ENCODE measurements at regions not wholly inside any gene's neighbourhood (a gene's known extent, or its start where the extent isn't known, plus 50 kb on each side); places are given as distances from the start of the nearest gene placed in this dataset.

GRCh38 chr12:19801941-19802340, 362.6 kb downstream of the AEBP2 start:
- no peak overlapping the region for H3K4me2 ChIP-seq (ENCODE audit: low read length)
- H4K20me1 ChIP-seq (ENCODE audit: insufficient read depth): no peaks in the 10 kb centered on the region
- H3K79me2 ChIP-seq (ENCODE audit: insufficient read depth, low read length): no peaks in the 10 kb centered on the region
- BruUV-seq (replicated peaks): no TSS peak
- no peak for ATAC-seq
- intact Hi-C loops (cut with micrococcal nuclease): no loop called here
- H3K27ac ChIP-seq (ENCODE audit: low read depth, low read length): no peak overlapping the region
- no peaks in the 10 kb centered on the region for H3K9me2 ChIP-seq (ENCODE audit: insufficient read depth)
- H3K4me1 ChIP-seq (ENCODE audit: control insufficient read depth in 1 of 2, insufficient read depth in 2 of 2, low read length in 2 of 2): no peaks in the 10 kb centered on the region
- H3K9ac ChIP-seq (ENCODE audit: low read length): no peak overlapping the region
- H3K27me3 ChIP-seq (ENCODE audit: insufficient read depth, low read length): 0 out of 2 replicates have a peak, but pooled peaks cover 4% of the 10 kb centered on the region
- ChIA-PET CTCF (no interaction called here), POLR2A (no interaction called here), RAD21 (ENCODE audit: low non-redundant PET in 1 of 2, low total read pairs in 2 of 2, uncharacterized antibody in 2 of 2, unreplicated experiment in 2 of 2) (no interaction called here)
- TF ChIP-seq CBX3 (IDR thresholded peaks at IDR 0.05; ENCODE audit: low read depth) (no peak), CEBPB (IDR thresholded peaks at IDR 0.05; ENCODE audit: low read depth) (no peak), RAD21 (IDR thresholded peaks at IDR 0.05; ENCODE audit: low read depth) (no peak), POLR2AphosphoS5 (IDR thresholded peaks at IDR 0.05; ENCODE audit: low read depth, low read length) (no peak), ZNF274 (IDR thresholded peaks at IDR 0.05; ENCODE audit: low read depth, low read length) (no peak), ZBTB33 (IDR thresholded peaks at IDR 0.05; ENCODE audit: extremely low read depth, insufficient replicate concordance, low read length) (no peak)
- no peak overlapping the region for H3K4me3 ChIP-seq (replicated peaks in 1 of 2; ENCODE audit: low read depth in 1 of 2, low read length in 2 of 2)
- no peaks in the 10 kb centered on the region for H3K36me3 ChIP-seq (ENCODE audit: control insufficient read depth in 1 of 2, insufficient read depth in 2 of 2, low read length in 2 of 2)
- no peak for DNase-seq (ENCODE audit: low read depth, low spot score)
- no peak overlapping the region for H2AFZ ChIP-seq (ENCODE audit: low read depth, low read length, poor library complexity, severe bottlenecking)
- no peaks in the 10 kb centered on the region for H3K9me3 ChIP-seq (ENCODE audit: control insufficient read depth in 1 of 2, insufficient read depth in 1 of 2, low read depth in 1 of 2, low read length in 2 of 2)

- no TSS peak for BruUV-seq (replicated peaks)
- no peaks in the 10 kb centered on the region for H3K36me3 ChIP-seq (ENCODE audit: control insufficient read depth in 1 of 2, insufficient read depth in 2 of 2, low read length in 2 of 2)
- CTCF ChIA-PET: no interaction called here
Measured at GRCh38 chr12:19802915-19803314, 363.6 kb downstream of the AEBP2 start.

More at GRCh38 chr12:19802915-19803314, 363.6 kb downstream of the AEBP2 start:
- no peaks in the 10 kb centered on the region for H3K9me2 ChIP-seq (ENCODE audit: insufficient read depth)
- H3K27me3 ChIP-seq (ENCODE audit: insufficient read depth, low read length): 0 out of 2 replicates have a peak, but pooled peaks cover 4% of the 10 kb centered on the region
- H3K27ac ChIP-seq (ENCODE audit: low read depth, low read length): no peak overlapping the region
- intact Hi-C loops (cut with micrococcal nuclease): no loop called here
- ATAC-seq (no peak), DNase-seq (ENCODE audit: low read depth, low spot score) (no peak)
- no peak overlapping the region for H2AFZ ChIP-seq (ENCODE audit: low read depth, low read length, poor library complexity, severe bottlenecking)
- no peak overlapping the region for H3K4me3 ChIP-seq (replicated peaks in 1 of 2; ENCODE audit: low read depth in 1 of 2, low read length in 2 of 2)
- H3K79me2 ChIP-seq (ENCODE audit: insufficient read depth, low read length): no peaks in the 10 kb centered on the region
- H3K9me3 ChIP-seq (ENCODE audit: control insufficient read depth in 1 of 2, insufficient read depth in 1 of 2, low read depth in 1 of 2, low read length in 2 of 2): no peaks in the 10 kb centered on the region
- no peaks in the 10 kb centered on the region for H4K20me1 ChIP-seq (ENCODE audit: insufficient read depth)
- POLR2A ChIA-PET: no interaction called here
- RAD21 ChIA-PET (ENCODE audit: low non-redundant PET in 1 of 2, low total read pairs in 2 of 2, uncharacterized antibody in 2 of 2, unreplicated experiment in 2 of 2): no interaction called here
- H3K9ac ChIP-seq (ENCODE audit: low read length): no peak overlapping the region
- TF ChIP-seq ZFX (IDR thresholded peaks at IDR 0.05) (no peak), SRF (IDR thresholded peaks at IDR 0.05; ENCODE audit: low read depth) (no peak), CTCF (IDR thresholded peaks at IDR 0.05 in 2 of 3, conservative IDR thresholded peaks at IDR 0.05 in 1 of 3; ENCODE audit: borderline replicate concordance in 1 of 3, insufficient read depth in 1 of 3, low read depth in 2 of 3, low read length in 2 of 3) (no peak)
- H3K4me2 ChIP-seq (ENCODE audit: low read length): no peak overlapping the region
- H3K4me1 ChIP-seq (ENCODE audit: control insufficient read depth in 1 of 2, insufficient read depth in 2 of 2, low read length in 2 of 2): no peaks in the 10 kb centered on the region
